Cardiac fibroblast (primary cell): ENCODE measurements at regions not wholly inside any gene's neighbourhood (a gene's known extent, or its start where the extent isn't known, plus 50 kb on each side); places are given as distances from the start of the nearest gene placed in this dataset.
A peak's percentile ranks its signal among the peaks of the same experiment; 100 is the strongest.

Source experiments
- DNase-seq, 2 donors: peaks; one replicate each; pipeline versions ENCODE4 v3.0.0 to v3.0.0-alpha.2; 2010; ENCODE audit warnings: low read depth in 2 of 2
- H3K4me3 ChIP-seq, 2 donors: replicated peaks in 1 of 2; 1 replicate in 1 of 2; 2 replicates in 1 of 2; pipeline ENCODE4 v1.5.1; 2011; ENCODE audit warnings: low read depth in 2 of 2, low read length in 2 of 2, mild to moderate bottlenecking in 2 of 2, moderate library complexity in 1 of 2
- TF ChIP-seq, protein P1 (sequence below): IDR thresholded peaks from one replicate; pipeline ENCODE4 v1.5.1; 2011; ENCODE audit warnings: low read depth, mild to moderate bottlenecking, low read length, inconsistent platforms

DNA sequence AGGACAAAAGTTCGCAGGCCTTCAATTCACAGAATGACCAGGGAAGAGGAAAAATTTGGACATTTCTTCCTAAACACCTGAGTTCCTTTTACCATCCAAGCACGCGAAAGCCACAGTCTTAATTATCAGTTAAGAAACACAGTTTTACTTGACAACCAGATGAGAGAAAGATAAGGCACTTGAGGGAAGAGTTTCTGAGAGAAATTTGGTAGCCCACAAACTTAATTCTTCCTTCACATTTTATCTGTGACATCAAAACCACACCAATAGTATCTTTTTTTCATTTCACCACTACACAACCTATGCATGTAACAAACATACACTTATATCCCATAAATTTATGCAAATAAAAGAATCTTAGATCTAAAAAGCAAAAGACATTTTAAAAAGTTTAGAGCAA, 326.6 kb downstream of the MZT1 start:
- H3K4me3 ChIP-seq, result no peak overlapping the region
- TF ChIP-seq, protein P1, sequence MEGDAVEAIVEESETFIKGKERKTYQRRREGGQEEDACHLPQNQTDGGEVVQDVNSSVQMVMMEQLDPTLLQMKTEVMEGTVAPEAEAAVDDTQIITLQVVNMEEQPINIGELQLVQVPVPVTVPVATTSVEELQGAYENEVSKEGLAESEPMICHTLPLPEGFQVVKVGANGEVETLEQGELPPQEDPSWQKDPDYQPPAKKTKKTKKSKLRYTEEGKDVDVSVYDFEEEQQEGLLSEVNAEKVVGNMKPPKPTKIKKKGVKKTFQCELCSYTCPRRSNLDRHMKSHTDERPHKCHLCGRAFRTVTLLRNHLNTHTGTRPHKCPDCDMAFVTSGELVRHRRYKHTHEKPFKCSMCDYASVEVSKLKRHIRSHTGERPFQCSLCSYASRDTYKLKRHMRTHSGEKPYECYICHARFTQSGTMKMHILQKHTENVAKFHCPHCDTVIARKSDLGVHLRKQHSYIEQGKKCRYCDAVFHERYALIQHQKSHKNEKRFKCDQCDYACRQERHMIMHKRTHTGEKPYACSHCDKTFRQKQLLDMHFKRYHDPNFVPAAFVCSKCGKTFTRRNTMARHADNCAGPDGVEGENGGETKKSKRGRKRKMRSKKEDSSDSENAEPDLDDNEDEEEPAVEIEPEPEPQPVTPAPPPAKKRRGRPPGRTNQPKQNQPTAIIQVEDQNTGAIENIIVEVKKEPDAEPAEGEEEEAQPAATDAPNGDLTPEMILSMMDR, result no peak
- DNase-seq, result no peak

DNA sequence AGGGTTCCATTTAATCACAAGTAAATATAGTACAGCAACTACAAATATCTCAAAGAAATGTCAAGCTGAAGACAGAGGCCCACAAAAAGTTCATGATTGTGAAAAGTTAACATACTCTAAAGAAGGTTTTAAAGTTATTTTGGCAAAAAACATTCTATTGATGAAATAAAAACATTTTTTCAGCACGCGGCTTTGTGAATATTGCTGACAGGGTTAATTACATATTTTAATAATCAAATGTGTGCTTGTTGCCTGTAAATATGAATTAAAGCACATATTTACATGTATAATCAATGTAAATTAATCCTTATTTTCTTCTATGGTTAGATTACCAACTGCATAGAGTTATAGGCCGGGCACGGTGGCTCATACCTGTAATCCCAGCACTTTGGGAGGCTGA, 328.1 kb downstream of the MZT1 start:
- no peak for DNase-seq
- TF ChIP-seq, protein P1, result no peak
- H3K4me3 ChIP-seq, result no peak overlapping the region

- TF ChIP-seq, protein P1, result no peak
- DNase-seq, result no peak
- no peak overlapping the region for H3K4me3 ChIP-seq
These were observed 330.2 kb downstream of the MZT1 start for GRCh38 chr13:72397265-72397664.

DNA sequence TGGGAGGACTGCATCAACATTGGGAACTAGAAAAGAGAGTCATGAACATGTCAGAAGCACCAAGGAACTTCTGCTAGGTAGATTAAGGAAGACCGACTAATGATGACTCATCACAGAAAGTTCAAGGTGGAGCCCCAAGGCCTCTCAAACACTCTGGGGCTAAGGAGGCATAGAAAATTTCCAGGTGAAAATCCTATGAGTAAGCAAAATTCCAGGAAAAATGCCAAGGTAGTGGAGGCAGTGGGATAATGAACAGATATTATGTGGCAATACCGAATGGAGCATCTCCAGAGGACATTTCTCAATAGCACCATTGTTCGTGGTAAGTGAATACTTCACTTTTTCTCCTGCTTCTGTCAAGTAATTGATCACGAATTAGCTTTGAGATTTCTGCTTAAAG, 336.5 kb downstream of the MZT1 start:
- no peak overlapping the region for H3K4me3 ChIP-seq
- peak in 1 of 2 donors; percentile 1 for DNase-seq
- TF ChIP-seq, protein P1, result no peak

DNA sequence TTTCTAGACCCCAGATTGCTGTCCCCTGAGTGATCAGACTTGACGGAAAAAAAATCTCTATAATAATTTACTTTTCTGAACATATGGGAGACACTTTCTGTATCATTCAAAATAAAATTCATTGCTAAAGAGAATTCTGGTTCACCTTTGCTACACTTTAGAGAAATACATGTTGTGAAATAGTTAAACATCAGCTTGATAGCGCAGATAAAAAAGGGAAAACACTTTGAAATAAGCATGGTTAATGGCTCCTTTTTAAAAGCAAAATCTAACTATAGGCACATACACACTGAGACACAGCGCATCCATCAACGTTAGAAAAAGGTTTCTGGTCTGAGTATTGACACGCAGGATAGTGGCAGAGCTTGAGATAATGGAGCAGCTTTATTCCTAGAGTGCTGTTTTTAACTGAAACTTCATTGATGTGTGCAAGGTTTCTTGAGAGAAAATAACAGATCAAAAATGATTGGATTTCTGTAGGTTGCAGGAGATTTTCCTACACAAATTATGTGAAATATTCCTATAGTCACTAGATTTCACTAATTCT, 341.2 kb downstream of the MZT1 start:
- H3K4me3 ChIP-seq, result no peak overlapping the region
- DNase-seq, result no peak
- TF ChIP-seq, protein P1, result no peak

- H3K4me3 ChIP-seq, result no peak overlapping the region
- TF ChIP-seq, protein P1, result no peak
- peak; percentile 54 to 57 for DNase-seq
These were observed 342.6 kb downstream of the MZT1 start for GRCh38 chr13:72384879-72385278.

DNA sequence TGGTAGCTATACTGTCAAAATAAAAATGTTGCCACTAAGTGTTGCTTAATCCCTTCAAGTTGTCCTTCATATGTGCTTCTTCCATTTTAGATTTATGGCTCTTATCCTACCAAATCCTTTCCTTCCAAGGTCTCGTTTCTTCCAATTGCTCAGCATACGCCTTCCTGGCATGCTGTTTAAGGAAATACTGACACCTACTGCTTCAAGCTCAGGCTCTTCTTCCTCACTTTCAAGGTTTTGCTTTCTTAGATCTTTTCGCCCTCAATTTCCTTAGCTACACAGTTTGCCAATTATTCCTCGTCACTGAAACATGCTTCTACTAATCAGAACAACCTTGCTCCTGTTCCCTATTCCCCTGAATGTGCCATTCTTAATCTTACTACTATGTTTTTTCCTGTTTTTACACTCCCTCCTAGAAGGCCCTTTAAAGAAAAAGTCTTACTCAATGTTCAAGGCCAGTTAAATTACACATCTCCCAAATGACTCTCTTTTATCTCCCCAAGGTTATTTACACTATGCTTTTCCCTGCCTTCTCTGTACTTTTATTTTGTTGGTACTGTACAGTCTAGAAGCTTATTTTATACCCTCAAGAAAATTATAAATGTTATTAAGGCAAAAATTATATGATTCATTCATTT, 343.1 kb downstream of the MZT1 start:
- peak; percentile 2 to 24 for DNase-seq
- H3K4me3 ChIP-seq, result no peak overlapping the region
- TF ChIP-seq, protein P1, result no peak
